ENCODE measurements at regions not wholly inside any gene's neighbourhood (a gene's known extent, or its start where the extent isn't known, plus 50 kb on each side); places are given as distances from the start of the nearest gene placed in this dataset.
"Not testable (repeated sequence)": the region's sequence is repeated elsewhere in the genome, so short reads cannot be mapped to it uniquely, and the experiment has no call there.

DNA sequence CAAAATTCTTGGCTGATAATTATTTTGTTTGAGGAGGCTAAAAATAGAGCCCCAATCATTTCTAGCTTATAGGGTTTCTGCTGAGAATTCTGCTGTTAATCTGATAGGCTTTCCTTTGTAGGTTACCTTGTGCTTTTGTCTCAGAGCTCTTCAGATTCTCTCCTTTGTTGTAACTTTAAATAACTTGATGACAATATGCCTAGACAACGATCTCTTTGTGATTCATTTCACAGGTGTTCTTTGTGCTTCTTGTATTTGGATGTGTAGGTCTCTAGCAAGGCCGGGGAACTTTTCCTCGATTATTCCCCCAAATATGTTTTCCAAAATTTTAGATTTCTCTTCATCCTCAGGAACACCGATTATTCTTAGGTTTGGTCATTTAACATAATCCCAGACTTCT lies 376.5 kb upstream of the MAN1A1 start:
- in situ Hi-C loops (cut with HindIII; ENCODE audit: low pct_ligation_motif_present, low pct_unique_long_range_greater_than_20kb, low sequenced_read_pairs): no loop called here
- no peak for DNase-seq

DNA sequence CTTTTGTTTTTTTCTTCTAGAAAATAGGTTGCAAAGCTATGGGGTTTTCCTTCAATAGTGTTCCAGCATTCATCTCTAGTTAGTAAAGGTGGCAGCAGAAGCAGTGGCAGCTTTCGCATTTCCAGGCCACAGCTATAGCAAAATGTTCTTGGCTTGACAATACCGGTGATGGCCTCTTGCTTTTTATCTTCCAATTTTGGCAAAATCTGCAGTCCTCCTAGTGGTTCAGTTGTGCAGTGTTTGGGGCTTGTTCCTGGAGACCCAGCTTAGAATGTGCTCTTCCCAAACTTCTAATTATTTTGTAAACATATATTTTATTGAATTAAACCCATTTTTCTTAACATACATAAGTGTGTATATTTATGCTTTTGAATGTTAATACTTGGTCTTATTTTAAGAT lies 370.6 kb upstream of the MAN1A1 start:
- peak; percentile 1 for DNase-seq
- in situ Hi-C loops (cut with HindIII; ENCODE audit: low pct_ligation_motif_present, low pct_unique_long_range_greater_than_20kb, low sequenced_read_pairs): no loop called here

DNA sequence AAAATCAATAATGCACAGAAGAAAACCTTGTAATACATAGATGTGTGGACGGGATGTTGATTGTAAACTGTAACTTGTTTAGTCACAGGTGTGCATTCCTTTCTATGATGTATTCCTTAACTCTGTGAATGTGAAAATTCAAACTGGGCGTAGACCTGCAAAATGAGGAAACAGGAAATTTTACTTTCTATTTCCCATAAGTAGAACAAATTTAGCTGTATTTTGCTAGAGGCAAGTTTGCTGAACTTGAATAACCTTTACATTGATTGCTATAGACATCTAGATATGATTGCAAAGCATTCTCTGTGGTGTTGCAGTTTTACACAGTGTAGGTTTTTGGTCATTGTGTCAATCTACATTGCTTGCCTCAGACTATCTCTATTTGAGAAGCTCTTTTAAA lies 368.4 kb upstream of the MAN1A1 start:
- in situ Hi-C loops (cut with HindIII; ENCODE audit: low pct_ligation_motif_present, low pct_unique_long_range_greater_than_20kb, low sequenced_read_pairs): no loop called here
- DNase-seq: no peak

DNA sequence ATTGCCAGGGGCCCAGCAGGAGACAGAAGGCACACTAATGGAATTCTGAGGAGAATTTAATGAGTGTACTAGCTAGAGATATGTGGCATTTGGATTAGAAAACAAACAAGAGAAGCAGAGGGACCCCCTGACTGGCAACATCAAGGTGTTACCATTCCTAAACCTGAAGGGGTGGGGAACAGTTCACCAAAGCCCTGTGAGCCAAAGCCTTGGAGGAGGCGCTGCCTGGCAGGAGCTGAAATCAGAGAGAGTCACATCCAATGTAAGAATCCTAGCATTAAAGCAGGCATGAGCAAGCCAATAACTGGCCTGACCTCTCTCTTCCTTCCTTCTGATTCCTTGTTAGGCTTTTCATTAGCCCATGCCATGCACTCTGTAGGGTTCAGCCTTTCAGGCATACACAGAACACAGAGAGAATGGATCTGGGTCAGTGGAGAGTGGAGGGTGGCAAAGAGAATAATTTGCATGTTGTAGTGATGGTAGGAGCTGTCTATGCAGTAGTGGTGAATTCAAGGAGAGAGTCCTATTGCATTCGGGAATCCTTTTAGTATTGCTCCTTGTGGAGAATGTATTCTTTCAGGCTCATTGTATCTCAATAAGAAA lies 367.2 kb upstream of the MAN1A1 start:
- no peak for DNase-seq
- in situ Hi-C loops (cut with HindIII; ENCODE audit: low pct_ligation_motif_present, low pct_unique_long_range_greater_than_20kb, low sequenced_read_pairs): no loop called here

DNA sequence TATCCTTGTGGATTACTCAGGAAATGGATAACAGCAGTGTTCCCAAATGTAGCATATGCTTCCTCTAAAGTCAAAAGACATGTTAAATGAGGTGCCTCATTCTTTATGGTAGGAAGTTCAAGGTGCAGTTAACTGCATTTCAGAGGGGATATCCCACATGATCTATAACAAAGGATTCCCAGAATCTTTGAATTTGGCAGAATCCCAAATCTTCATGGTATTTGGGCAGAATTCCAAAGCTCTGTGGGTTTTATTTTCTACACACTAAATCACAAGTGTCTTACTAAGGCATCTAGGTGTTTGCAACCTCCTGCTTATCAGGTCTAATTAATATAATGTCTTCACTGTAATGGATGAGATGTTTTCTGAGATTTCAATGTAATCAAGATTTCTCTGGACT lies 364.3 kb upstream of the MAN1A1 start:
- in situ Hi-C loops (cut with HindIII; ENCODE audit: low pct_ligation_motif_present, low pct_unique_long_range_greater_than_20kb, low sequenced_read_pairs): no loop called here
- no peak for DNase-seq

DNA sequence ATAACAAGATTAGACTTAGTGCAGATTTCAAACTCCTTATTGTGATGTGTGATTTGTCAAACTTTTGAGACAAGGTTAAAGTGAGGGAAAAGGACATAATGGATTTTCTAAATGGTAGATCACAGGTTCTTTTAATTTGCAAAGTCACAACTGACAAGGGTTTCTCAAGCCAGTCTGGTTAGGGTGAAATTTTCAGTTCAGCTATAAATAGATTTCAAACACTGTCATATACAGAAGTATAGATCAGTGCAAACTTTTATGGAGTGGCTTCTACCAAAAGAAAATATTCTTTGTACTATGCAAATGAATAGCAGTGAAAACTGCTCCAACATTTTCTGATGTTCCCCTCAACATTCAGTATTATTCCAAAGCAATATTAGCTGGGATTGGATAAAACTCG lies 337.1 kb upstream of the MAN1A1 start:
- in situ Hi-C loops (cut with HindIII; ENCODE audit: low pct_ligation_motif_present, low pct_unique_long_range_greater_than_20kb, low sequenced_read_pairs): no loop called here
- DNase-seq: no peak

DNA sequence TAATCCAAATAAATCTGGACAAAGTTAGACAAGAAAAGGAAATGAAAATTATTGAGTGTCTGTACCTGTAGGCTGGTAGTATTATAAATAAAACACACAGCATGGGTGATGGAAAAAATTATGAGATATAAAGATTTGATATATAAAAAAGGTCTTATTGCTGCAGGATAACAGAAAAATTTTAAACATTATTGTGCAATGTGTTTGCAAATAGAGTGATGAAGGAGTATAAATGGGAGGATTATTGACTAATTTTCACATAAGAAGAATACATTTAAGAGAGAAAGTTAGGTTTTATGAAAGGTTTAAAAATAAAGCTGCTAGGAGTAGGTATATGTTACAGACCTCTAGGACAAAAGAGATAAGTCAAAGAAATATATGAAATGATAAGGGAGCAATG lies 336.7 kb upstream of the MAN1A1 start:
- DNase-seq: no peak
- in situ Hi-C loops (cut with HindIII; ENCODE audit: low pct_ligation_motif_present, low pct_unique_long_range_greater_than_20kb, low sequenced_read_pairs): no loop called here

DNA sequence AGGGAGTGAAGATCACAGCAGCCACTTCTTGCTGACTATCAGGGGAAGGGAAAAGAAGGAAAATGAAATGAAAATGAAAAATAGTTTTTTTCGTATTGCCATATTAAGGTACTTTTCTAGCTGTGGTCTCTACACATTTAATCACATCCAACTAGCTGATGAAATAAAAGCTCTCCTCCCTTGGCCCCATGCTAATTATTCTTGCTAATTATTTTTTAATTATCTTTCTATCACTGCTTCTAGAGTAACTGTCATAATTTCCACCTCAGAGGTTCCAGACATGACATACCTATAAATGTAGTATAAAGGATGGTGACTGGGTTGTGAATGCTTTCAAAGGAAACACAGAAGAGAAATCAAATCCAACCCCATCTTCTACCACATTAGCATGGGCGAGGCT lies 334.1 kb upstream of the MAN1A1 start:
- no peak for DNase-seq
- in situ Hi-C loops (cut with HindIII; ENCODE audit: low pct_ligation_motif_present, low pct_unique_long_range_greater_than_20kb, low sequenced_read_pairs): no loop called here

DNA sequence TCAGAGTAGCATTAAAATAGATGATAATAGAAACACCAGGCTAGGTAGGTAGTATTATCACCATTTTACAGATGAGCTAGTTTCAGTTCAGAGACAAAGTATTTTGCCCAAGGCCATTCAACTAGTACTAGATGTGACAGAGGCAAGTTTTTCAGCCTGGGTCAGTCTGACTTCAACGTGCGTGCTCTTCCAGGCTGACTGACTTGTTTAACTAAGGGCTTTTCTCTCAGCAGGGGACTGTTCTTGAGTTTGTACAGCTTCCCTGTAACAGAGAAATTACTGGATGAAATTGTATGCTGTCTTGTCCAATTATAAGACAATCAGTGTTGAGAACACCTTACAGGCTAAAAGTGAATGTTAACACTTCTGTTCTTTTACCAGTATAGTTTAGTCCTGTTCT lies 333.5 kb upstream of the MAN1A1 start:
- no peak for DNase-seq
- in situ Hi-C loops (cut with HindIII; ENCODE audit: low pct_ligation_motif_present, low pct_unique_long_range_greater_than_20kb, low sequenced_read_pairs): no loop called here

DNA sequence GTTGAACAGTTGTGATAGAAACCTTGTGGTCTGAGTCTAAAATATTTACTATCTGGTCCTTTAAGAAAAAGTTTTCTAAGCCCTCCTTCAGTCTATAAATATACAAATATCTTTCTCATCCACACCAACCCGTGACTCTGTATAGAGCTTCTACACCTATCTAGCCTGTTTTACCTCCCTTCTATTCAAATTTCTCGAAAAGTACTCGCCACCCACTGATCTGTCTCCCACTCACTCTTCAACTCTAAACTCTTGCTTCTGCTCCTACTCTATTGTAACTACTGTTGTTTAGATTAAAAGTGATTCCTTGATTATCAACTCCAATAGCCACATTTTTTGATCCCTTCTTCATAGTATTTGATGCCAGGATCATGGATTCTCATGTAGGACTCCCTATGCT lies 329.4 kb upstream of the MAN1A1 start:
- DNase-seq: no peak
- in situ Hi-C loops (cut with HindIII; ENCODE audit: low pct_ligation_motif_present, low pct_unique_long_range_greater_than_20kb, low sequenced_read_pairs): no loop called here

DNA sequence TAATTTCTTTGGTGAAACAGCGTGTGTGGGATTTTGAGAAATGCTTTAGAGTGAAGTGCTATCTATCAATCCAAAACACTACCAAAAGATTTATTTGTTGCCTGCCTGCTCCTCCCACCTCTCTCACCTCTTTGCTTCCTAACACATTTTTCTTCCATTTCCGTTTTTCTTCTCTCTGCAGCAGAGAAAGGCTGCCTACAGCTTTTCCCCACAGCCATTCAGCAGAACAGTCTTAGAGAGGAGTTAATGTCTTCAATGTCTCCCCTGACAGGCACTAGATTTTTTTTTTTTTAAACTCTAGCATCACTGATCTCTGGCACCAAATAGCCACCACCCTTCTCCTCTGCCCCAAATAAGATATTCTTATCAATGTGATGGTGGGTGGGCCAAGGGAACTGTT lies 327.8 kb upstream of the MAN1A1 start:
- DNase-seq: no peak
- in situ Hi-C loops (cut with HindIII; ENCODE audit: low pct_ligation_motif_present, low pct_unique_long_range_greater_than_20kb, low sequenced_read_pairs): no loop called here

DNA sequence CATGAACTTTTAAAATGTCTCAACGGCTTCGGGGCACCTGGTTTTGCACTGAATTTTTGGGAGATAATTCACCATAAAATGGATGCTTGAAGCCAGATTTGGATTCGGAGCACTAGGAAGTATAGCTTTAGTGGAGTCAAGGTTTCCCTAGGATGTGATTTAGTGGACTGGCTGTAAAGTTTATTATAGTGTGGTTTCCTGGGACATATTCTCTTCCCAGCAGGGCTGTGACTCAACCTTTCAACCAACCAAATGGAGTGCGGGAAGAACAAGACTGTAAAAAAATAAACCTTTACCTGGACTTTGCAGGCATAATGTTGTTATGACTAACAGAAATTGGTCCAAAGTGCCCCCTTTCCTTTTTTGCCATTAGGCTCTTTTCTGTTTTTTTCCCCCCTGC lies 327.4 kb upstream of the MAN1A1 start:
- DNase-seq: no peak
- in situ Hi-C loops (cut with HindIII; ENCODE audit: low pct_ligation_motif_present, low pct_unique_long_range_greater_than_20kb, low sequenced_read_pairs): no loop called here

DNA sequence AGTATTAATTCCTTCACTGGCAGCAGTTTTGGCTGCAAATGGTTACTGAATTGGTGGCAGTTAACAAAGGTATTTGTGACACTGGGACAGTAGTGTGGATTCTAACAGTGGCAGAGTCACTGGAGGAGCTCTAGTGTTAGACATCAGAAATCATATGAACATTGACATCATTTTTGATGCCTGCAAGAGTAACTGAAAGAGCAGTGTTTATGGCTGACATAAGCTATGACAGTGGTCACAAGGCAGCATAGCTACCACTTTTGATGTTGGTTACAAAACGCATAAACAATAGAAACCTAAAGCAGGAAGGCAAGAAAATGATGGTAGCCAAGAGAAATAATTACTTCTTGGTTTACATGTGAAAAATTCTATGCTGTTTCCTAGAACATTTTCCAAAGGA lies 326.7 kb upstream of the MAN1A1 start:
- no peak for DNase-seq
- in situ Hi-C loops (cut with HindIII; ENCODE audit: low pct_ligation_motif_present, low pct_unique_long_range_greater_than_20kb, low sequenced_read_pairs): no loop called here

DNA sequence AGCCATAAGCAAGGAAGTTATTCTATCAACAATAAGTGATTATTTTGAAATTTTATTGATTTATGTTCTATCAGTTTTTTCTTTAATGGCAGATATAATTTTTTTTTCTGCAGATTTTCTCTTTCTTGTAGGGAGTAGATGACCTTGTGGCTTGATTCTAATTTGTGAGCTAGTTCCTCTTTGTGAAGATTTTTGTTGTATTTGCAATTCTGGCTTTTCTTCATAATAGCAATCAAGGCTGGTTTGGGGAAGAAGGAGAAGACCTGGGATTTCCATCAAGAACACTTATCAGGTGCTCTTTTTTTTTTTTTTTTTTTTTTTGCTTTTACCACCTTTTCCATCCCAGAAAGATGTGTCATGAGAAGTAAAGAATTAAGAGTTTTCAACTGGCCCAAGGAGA lies 324.2 kb upstream of the MAN1A1 start:
- in situ Hi-C loops (cut with HindIII; ENCODE audit: low pct_ligation_motif_present, low pct_unique_long_range_greater_than_20kb, low sequenced_read_pairs): no loop called here
- no peak for DNase-seq

DNA sequence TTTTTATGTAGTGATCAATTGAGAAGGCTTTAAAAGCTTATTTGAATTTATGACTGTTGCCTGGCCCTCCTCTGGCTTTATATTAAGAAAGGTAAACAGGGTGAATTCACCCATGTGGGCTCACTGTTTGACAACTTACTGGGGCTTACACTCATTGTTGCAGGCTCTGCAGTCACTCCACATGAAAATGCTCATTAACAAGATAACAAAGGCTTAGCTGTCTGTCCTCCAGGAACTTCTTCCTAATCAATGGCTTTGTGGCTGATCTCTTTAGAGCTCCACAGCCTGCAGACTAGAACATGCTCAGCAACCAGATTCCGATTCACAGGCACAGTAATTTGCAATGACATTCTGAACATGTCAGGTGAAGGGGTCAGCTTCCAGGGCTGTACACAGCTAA lies 323.2 kb upstream of the MAN1A1 start:
- in situ Hi-C loops (cut with HindIII; ENCODE audit: low pct_ligation_motif_present, low pct_unique_long_range_greater_than_20kb, low sequenced_read_pairs): no loop called here
- DNase-seq: no peak

DNA sequence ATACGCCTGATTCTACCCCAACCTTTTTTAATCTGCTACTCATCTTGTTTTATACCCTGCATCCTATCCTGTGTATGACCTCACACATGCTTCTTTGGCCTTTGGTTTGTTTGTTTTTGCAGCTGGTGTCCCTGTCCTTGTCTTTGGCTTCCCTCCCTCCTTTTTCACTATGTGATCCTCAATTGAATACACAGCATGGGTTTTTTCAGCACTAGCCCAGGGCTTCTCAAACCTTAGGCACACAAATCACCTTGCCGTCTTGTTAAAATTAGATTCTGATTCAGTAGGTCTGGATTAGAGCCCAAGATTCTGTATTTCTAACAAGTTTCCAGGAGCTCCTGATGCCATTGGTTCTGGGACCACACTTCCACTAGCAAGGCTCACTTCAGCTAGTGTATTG lies 321.5 kb upstream of the MAN1A1 start:
- in situ Hi-C loops (cut with HindIII; ENCODE audit: low pct_ligation_motif_present, low pct_unique_long_range_greater_than_20kb, low sequenced_read_pairs): no loop called here
- no peak for DNase-seq

DNA sequence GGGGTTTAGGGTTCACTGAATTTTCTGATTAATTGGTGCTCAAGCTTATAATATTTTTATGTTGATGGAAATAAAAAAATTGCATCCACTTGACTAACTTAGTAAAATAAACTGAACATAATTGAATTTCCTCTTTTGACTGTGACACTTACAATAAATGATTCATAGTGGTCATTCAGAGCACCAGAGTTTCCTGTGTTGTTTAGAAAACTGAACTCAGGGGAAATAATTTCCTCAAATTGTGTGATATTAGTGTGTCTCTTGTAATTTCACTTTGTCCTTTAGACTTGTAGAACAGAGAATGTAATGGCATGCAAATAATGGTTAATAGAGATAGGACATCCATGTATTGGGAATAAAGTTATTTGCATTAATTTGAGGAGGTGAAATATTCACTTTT lies 319.7 kb upstream of the MAN1A1 start:
- no peak for DNase-seq
- in situ Hi-C loops (cut with HindIII; ENCODE audit: low pct_ligation_motif_present, low pct_unique_long_range_greater_than_20kb, low sequenced_read_pairs): no loop called here

DNA sequence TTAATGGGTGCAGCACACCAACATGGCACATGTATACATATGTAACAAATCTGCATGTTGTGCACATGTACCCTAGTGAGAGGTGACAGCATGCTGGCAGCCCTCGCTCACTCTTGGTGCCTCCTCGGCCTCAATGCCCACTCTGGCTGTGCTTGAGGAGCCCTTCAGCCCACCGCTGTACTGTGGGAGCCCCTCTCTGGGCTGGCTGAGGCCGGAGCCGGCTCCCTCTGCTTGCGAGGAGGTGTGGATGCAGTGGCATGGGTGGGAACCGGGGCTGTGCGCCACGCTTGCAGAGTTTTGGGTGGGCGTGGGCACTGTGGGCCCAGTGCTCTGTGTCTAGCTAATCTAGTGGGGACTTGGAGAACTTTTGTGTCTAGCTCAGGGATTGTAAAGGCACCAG lies 315.9 kb upstream of the MAN1A1 start:
- in situ Hi-C loops (cut with HindIII; ENCODE audit: low pct_ligation_motif_present, low pct_unique_long_range_greater_than_20kb, low sequenced_read_pairs); DNase-seq: not testable (repeated sequence)

DNA sequence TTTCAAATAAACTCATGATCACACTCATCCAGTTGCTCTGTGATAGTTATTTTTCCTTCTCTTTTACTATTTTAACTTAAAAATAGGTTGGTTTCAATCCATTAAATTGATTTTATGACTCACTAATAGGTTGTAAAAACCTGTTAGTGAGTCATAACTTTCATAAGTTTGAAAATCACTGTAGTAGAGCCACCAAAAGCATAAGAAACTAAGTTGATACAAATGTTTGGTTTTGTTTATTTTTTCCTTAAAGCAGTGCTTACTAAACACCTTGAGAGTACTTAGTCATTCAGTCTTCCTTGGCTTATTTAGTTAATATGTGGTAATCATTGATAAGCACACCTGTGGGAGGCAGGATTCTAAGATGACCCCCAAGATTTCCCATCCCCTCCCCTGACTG lies 312.1 kb upstream of the MAN1A1 start:
- DNase-seq: no peak
- in situ Hi-C loops (cut with HindIII; ENCODE audit: low pct_ligation_motif_present, low pct_unique_long_range_greater_than_20kb, low sequenced_read_pairs): no loop called here

DNA sequence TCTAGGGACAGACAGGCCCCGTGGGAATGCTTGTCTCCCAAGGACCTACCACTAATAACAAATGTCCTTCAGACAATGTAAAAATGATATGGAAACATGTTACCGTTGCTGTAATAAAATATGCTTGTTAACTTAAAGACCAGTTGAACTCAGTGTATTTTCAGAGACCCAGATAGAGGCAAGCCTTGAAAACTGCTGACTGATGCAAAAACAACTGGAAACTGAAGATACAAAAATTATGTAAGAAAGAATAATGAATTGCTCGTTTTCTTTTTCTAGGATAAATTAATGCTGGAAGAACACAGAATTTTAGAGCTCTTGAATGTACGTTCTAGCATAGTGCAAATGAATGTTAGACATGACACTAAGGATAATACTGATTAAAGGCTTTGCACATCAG lies 311.5 kb upstream of the MAN1A1 start:
- in situ Hi-C loops (cut with HindIII; ENCODE audit: low pct_ligation_motif_present, low pct_unique_long_range_greater_than_20kb, low sequenced_read_pairs): no loop called here
- no peak for DNase-seq

DNA sequence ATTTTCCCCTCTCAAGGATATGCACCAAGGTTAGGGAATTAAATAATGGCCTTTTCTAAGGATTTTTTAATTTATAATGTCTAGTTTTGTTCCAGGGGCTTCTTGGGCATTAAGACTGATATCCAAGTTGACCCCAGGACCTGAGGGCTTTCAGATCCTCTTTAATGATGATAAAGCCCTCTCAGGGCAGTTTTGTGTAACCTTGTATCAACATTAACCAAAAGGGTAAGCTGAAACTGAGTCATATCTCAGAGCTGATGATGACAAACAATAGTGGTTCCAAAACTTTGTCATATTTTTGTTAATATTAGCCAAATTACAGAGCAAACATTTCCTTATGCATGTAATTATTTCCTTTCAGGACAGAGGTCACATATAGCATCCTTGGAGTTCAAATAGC lies 309.4 kb upstream of the MAN1A1 start:
- no peak for DNase-seq
- in situ Hi-C loops (cut with HindIII; ENCODE audit: low pct_ligation_motif_present, low pct_unique_long_range_greater_than_20kb, low sequenced_read_pairs): no loop called here
